ENCODE measurements at regions not wholly inside any gene's neighbourhood (a gene's known extent, or its start where the extent isn't known, plus 50 kb on each side); places are given as distances from the start of the nearest gene placed in this dataset.

GRCh38 chr2:75428060-75428459, 132.7 kb downstream of the EVA1A start:
- Histone ChIP-seq H3K9me3 (no peaks in the 10 kb centered on the region), H3K4me3 (no peak overlapping the region), H3K36me3 (no peaks in the 10 kb centered on the region), H3K4me1 (no peaks in the 10 kb centered on the region), H3K27ac (no peak overlapping the region), H3K27me3 (no peaks in the 10 kb centered on the region)
- DNase-seq = no peak
- 27 to 44% methylated on average over 2 of the region's 2 CpGs for WGBS, 2 donors
- intact Hi-C loops (cut with DNase I) = no loop called here
- no peak for TF ChIP-seq POLR2A (IDR thresholded peaks at IDR 0.05)
- TF ChIP-seq POLR2AphosphoS5 (IDR thresholded peaks at IDR 0.05) = no peak
- no peak for TF ChIP-seq EP300 (IDR thresholded peaks at IDR 0.05)
- TF ChIP-seq, protein P1, sequence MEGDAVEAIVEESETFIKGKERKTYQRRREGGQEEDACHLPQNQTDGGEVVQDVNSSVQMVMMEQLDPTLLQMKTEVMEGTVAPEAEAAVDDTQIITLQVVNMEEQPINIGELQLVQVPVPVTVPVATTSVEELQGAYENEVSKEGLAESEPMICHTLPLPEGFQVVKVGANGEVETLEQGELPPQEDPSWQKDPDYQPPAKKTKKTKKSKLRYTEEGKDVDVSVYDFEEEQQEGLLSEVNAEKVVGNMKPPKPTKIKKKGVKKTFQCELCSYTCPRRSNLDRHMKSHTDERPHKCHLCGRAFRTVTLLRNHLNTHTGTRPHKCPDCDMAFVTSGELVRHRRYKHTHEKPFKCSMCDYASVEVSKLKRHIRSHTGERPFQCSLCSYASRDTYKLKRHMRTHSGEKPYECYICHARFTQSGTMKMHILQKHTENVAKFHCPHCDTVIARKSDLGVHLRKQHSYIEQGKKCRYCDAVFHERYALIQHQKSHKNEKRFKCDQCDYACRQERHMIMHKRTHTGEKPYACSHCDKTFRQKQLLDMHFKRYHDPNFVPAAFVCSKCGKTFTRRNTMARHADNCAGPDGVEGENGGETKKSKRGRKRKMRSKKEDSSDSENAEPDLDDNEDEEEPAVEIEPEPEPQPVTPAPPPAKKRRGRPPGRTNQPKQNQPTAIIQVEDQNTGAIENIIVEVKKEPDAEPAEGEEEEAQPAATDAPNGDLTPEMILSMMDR (IDR thresholded peaks at IDR 0.05) = no peak

DNA sequence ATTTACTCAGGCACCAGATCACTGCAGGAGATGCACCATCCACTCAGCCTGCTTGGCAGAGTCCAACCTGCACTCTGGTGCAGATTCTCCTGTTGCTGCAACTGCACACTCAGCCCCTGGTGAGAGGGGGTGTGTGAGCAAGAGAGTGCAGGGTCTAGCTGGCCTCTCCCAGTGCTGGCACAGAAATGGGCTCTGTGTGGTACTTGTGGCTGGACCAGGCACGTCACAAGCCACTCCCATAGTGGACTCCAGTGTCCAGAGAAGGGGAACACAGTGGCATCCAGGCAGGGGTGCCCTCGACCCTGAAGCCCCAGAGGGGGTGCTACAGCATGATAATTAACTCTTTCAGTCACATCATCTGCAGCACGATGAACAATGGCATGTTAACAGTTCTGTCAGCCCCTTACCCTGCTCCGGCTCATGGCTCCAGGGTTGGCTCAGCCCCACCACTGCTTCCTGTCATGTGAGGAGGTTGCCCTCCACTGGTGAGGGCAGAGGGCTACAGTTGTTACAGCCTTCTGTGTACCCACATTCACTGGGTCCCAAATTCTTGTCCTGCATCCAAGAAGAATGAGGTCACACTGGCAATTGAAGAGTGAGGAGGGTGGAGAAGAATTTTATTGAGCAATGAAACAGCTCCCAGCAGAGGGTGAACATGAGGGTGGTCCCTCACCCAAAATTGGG, 135.7 kb downstream of the EVA1A start:
- DNase-seq = no peak
- 65 to 76% methylated on average over 4 of the region's 4 CpGs for WGBS, 2 donors
- intact Hi-C loops (cut with DNase I) = no loop called here
- H3K27me3 ChIP-seq = no peaks in the 10 kb centered on the region
- TF ChIP-seq EP300 (IDR thresholded peaks at IDR 0.05) (no peak), POLR2AphosphoS5 (IDR thresholded peaks at IDR 0.05) (no peak), POLR2A (IDR thresholded peaks at IDR 0.05) (no peak)
- TF ChIP-seq, protein P1 (IDR thresholded peaks at IDR 0.05) = no peak
- no peaks in the 10 kb centered on the region for H3K36me3 ChIP-seq
- H3K4me1 ChIP-seq = no peaks in the 10 kb centered on the region
- no peak overlapping the region for H3K4me3 ChIP-seq
- H3K9me3 ChIP-seq = no peaks in the 10 kb centered on the region
- H3K27ac ChIP-seq = no peak overlapping the region

- Histone ChIP-seq H3K4me3 (no peak overlapping the region), H3K4me1 (no peaks in the 10 kb centered on the region), H3K36me3 (no peaks in the 10 kb centered on the region), H3K27me3 (no peaks in the 10 kb centered on the region), H3K27ac (no peak overlapping the region), H3K9me3 (no peaks in the 10 kb centered on the region)
- DNase-seq = no peak
- intact Hi-C loops (cut with DNase I) = no loop called here
- WGBS, 2 donors = 95 to 100% methylated on average over 1 of the region's 1 CpG
- TF ChIP-seq EP300 (IDR thresholded peaks at IDR 0.05) = no peak
- no peak for TF ChIP-seq POLR2A (IDR thresholded peaks at IDR 0.05)
- no peak for TF ChIP-seq POLR2AphosphoS5 (IDR thresholded peaks at IDR 0.05)
Measured at GRCh38 chr2:75421986-75422385, 138.8 kb downstream of the EVA1A start.

GRCh38 chr2:75416420-75417342, 144.1 kb downstream of the EVA1A start:
- Histone ChIP-seq H3K4me3 (no peak overlapping the region), H3K27me3 (no peaks in the 10 kb centered on the region), H3K27ac (no peak overlapping the region), H3K9me3 (no peaks in the 10 kb centered on the region), H3K4me1 (no peaks in the 10 kb centered on the region), H3K36me3 (no peaks in the 10 kb centered on the region)
- intact Hi-C loops (cut with DNase I) = no loop called here
- TF ChIP-seq, protein P1 (IDR thresholded peaks at IDR 0.05) = no peak
- TF ChIP-seq POLR2A (IDR thresholded peaks at IDR 0.05) (no peak), EP300 (IDR thresholded peaks at IDR 0.05) (no peak), POLR2AphosphoS5 (IDR thresholded peaks at IDR 0.05) (no peak)
- DNase-seq = no peak
- 17 to 18% methylated on average over 5 of the region's 5 CpGs for WGBS, 2 donors

- H3K4me1 ChIP-seq = no peaks in the 10 kb centered on the region
- DNase-seq = no peak
- H3K27ac ChIP-seq = no peak overlapping the region
- intact Hi-C loops (cut with DNase I) = no loop called here
- H3K27me3 ChIP-seq = no peaks in the 10 kb centered on the region
- no peak for TF ChIP-seq POLR2AphosphoS5 (IDR thresholded peaks at IDR 0.05)
- TF ChIP-seq, protein P1 (IDR thresholded peaks at IDR 0.05) = no peak
- no peak for TF ChIP-seq EP300 (IDR thresholded peaks at IDR 0.05)
- TF ChIP-seq POLR2A (IDR thresholded peaks at IDR 0.05) = no peak
- H3K36me3 ChIP-seq = no peaks in the 10 kb centered on the region
- 62 to 75% methylated on average over 1 of the region's 1 CpG for WGBS, 2 donors
- no peak overlapping the region for H3K4me3 ChIP-seq
- peaks cover 0 to under 1% (median 0%) of the 10 kb centered on the region in 4 donors for H3K9me3 ChIP-seq
Measured at GRCh38 chr2:75415731-75416130, 145.0 kb downstream of the EVA1A start.

Data from sigmoid colon (tissue), 6 donors.